ENCODE measurements at regions not wholly inside any gene's neighbourhood (a gene's known extent, or its start where the extent isn't known, plus 50 kb on each side); places are given as distances from the start of the nearest gene placed in this dataset.

- 77 to 84% methylated on average over 9 of the region's 9 CpGs for WGBS, 2 donors
- no peak for FAIRE-seq
- Histone ChIP-seq H3K9me3 (no peaks in the 10 kb centered on the region), H3K27ac (no peak overlapping the region), H3K27me3 (no peaks in the 10 kb centered on the region), H3K4me1 (no peaks in the 10 kb centered on the region), H3K36me3 (no peaks in the 10 kb centered on the region), H3K4me3 (no peak overlapping the region)
- no peak for ATAC-seq
- TF ChIP-seq CTCF (IDR thresholded peaks at IDR 0.05), result no peak
- no peak for DNase-seq
- intact Hi-C loops (cut with DNase I), result no loop called here
Measured at GRCh38 chr5:163963881-163964280, 458.5 kb downstream of the MAT2B start.

- Histone ChIP-seq H3K27me3 (no peaks in the 10 kb centered on the region), H3K27ac (no peak overlapping the region), H3K4me1 (no peaks in the 10 kb centered on the region), H3K4me3 (no peak overlapping the region), H3K9me3 (no peaks in the 10 kb centered on the region), H3K36me3 (no peaks in the 10 kb centered on the region)
- no peak for DNase-seq
- TF ChIP-seq CTCF (IDR thresholded peaks at IDR 0.05), result no peak
- FAIRE-seq, result no peak
- WGBS, 2 donors, result 56 to 67% methylated on average over 3 of the region's 3 CpGs
- intact Hi-C loops (cut with DNase I), result no loop called here
- ATAC-seq, result no peak
Measured at GRCh38 chr5:163964671-163965070, 459.3 kb downstream of the MAT2B start.

- no peak for TF ChIP-seq CTCF (IDR thresholded peaks at IDR 0.05)
- Histone ChIP-seq H3K4me1 (no peaks in the 10 kb centered on the region), H3K27ac (no peak overlapping the region), H3K9me3 (no peaks in the 10 kb centered on the region), H3K4me3 (no peak overlapping the region), H3K36me3 (no peaks in the 10 kb centered on the region), H3K27me3 (no peaks in the 10 kb centered on the region)
- 24% methylated on average over 1 of the region's 1 CpG for WGBS, 2 donors
- peak in 3 of 4 donors; percentile 53 to 85 (median 61) for ATAC-seq
- intact Hi-C loops (cut with DNase I), result no loop called here
- no peak for FAIRE-seq
- peak in 1 of 6 donors; percentile 22 for DNase-seq
Measured at GRCh38 chr5:163967268-163967667, 461.8 kb downstream of the MAT2B start.

- FAIRE-seq (no peak), DNase-seq (no peak), ATAC-seq (no peak)
- Histone ChIP-seq H3K4me1 (no peaks in the 10 kb centered on the region), H3K4me3 (no peak overlapping the region), H3K27ac (no peak overlapping the region), H3K36me3 (no peaks in the 10 kb centered on the region), H3K9me3 (no peaks in the 10 kb centered on the region), H3K27me3 (no peaks in the 10 kb centered on the region)
- TF ChIP-seq CTCF (IDR thresholded peaks at IDR 0.05), result no peak
- intact Hi-C loops (cut with DNase I), result no loop called here
- WGBS, 2 donors, result 31 to 64% methylated on average over 2 of the region's 2 CpGs
Measured at GRCh38 chr5:163968651-163969050, 463.2 kb downstream of the MAT2B start.

- ATAC-seq, result no peak
- 36 to 56% methylated on average over 3 of the region's 3 CpGs for WGBS, 2 donors
- no peaks in the 10 kb centered on the region for H3K9me3 ChIP-seq
- no peak for DNase-seq
- no peak overlapping the region for H3K4me3 ChIP-seq
- H3K27me3 ChIP-seq, result no peaks in the 10 kb centered on the region
- no peaks in the 10 kb centered on the region for H3K4me1 ChIP-seq
- no peak for TF ChIP-seq CTCF (IDR thresholded peaks at IDR 0.05)
- intact Hi-C loops (cut with DNase I), result no loop called here
- H3K27ac ChIP-seq, result no peak overlapping the region
- no peaks in the 10 kb centered on the region for H3K36me3 ChIP-seq
- FAIRE-seq, result no peak
Measured at GRCh38 chr5:163976696-163977095, 471.3 kb downstream of the MAT2B start.

Measured in pancreas (tissue), 10 donors.